NCI-H446 (cell line): ENCODE measurements at regions not wholly inside any gene's neighbourhood (a gene's known extent, or its start where the extent isn't known, plus 50 kb on each side); places are given as distances from the start of the nearest gene placed in this dataset.

ENCODE experiments used
- DNase-seq, 2 experiments: peaks; one replicate each; lab custom pipeline; 2025; lab: John Stamatoyannopoulos, UW

DNA sequence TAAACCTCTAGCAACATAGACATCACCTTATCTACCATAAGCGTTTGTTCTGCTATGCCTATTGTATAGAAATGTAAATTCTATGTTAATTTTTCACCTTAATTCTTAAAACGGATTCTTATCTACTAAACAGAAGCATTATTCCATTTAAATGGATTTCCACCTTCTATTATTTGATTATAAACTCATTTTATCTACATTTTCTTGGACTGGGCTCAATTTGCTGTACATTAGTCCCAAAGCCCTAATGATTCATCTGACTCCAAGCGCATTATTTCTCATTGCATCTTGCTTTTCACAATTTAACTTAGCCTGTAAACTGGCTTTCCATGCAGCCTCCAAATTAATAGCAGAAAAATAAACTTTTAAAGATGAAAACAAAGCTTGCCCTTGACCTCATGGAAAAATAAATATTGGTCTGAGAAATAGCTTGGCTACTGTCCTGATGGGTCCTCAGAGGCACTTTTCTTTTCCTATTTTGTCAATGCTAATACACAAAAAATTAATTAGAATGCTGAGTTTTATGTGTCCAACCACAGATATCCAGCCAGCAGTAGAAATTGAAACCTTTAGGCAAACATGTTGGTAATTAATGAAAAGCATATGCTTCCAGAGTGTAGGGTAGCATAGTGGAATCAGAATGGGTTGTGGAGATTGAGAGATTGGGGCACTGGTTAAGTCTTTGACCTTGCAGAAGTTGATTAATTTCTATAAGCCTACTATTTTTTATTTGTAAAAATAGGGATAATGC is 81.4 kb upstream of the CFAP20DC start:
- no peak for DNase-seq

DNA sequence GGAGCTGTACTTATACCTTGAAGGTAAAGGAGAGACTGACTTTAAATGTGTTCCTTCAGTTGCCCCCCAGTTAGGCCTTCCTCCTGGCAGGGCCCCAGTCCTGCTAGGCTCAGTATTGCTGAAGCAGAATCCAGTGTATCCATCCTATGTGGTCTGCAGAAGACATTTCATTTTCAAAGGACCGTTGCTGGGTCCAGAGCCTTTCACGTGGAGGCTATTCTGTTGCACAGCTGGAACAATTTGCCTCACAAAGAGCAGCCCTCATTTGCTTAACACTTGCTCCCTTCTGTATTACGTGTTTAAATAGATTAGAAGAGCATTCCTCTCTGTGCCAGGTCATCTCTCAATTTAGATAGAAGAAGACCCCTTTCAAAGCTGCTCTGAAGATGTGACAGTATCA is 78.9 kb upstream of the CFAP20DC start:
- DNase-seq = no peak

DNA sequence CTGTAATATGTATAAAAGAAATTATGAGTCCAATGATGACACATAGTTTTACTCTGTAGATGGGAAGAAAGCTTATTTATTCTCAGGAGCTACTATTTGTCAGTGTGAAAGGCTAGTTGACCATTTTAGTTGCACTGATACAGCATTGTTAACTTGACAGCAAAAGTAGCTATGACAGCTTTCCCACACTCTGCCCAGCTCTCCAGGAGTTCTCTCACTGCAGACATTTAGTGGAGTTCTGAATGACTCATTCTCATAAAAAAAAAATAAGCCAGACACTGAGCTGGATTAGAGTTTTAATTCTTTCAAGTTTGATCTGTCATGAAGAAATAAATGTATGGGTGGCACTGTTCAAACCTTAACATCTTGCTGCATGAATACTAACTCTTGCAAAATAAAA is 77.2 kb upstream of the CFAP20DC start:
- DNase-seq = no peak

DNA sequence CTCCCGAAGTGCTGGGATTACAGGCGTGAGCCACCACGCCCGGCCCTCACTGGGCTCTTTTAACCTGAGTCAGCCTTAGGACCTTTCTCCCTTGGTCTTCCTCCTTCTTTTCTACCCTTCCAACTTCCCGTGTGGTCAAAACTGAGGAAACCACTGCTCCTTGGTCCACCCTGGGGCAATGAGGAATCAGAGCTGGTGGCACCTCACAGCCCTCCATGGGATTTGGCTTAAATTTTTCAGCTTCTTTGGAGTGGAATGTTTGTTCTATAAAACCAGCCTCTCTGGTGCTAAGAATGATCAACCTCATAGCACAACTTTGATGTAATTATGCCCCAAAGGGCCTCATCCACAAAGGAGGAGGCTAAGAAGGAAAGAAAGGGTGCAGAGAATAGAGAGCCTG is 76.6 kb upstream of the CFAP20DC start:
- DNase-seq = no peak

DNA sequence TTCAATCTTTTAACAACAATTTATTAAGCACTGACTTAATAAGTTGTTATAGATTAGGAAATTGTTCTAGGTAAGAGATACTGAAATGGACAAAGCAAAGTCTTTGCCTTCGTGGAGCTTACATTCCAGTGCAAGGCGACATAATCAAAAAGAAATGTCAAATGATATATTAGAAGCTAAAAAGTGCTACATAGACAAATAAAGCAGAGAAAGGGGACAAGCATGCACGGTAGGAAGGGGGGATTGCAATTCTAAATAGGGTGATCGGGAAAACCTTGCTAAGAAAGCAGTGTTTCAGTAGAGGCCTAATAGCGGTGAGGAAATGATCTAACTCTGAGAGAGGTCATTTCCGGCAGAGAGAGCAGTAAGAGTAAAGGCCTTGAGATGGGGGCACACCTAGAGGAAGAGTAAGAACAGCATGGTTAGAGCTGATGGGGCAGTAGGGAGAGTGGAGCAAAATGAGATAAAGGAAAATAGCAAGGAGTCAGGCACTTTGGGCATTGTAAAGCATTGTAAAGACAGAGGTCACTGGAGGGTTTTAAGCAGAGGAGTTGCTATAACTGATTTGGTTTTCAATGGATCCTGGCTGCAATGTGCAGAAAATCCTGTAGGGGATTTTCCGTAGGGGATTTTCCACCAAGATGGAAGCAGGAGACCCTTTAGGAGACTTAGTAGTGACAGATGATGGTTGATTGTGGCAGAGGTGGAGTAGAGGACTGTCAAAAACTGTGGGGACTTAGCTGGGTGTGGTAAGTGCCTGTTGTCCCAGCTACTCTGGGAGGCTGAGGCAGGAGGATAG is 71.7 kb upstream of the CFAP20DC start:
- no peak for DNase-seq

DNA sequence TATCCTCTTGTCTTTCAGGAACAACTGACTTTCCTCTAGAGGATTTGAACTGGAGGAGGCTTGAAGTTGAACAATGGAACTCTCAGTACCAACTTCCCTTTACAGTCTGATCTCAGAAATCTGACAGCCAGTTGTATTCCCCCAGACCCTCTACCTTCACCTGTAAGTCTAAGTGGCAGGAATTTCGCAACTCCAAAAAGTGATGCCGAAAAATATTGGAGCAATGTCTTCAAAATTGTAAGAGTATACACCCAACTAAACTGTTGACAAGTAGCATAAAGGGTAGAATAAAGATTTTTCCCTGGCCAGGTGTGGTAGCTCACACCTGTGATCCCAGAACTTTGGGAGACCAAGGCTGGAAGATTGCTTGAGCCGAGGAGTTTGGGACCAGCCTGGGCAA is 69.1 kb upstream of the CFAP20DC start:
- no peak for DNase-seq

DNA sequence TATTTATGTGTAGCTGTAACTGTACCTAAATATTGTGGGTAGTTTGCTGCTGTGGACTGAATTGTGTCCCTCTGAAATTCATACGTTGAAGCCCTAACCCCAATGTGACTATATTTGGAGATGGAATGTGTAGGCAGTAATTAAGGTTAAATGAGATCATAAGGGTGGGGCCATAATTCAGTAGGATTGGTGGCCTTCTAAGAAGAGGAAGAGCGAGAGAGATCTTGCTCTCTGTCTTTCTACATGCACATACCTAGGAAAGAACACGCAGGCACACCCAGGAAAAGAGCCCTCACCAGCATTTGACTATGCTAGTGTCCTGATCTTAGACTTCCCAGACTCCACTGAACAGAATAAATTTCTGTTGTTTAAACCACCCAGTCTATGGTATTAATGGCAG is 67.6 kb upstream of the CFAP20DC start:
- DNase-seq = no peak

DNA sequence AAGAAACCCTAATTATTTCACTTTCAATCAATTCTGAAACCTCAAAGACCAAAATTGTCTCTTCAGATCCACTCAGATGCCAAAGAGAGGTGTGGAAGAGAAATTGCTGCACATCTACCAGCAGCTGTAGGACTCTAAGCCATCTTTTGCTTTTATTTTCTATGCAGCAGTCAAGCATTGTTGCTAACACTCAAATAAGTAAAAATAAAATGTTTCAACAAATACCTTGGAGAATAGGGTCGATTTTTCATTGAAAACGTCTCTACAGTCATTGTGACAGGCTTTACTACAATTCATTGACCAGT is 66.4 kb upstream of the CFAP20DC start:
- no peak for DNase-seq

DNA sequence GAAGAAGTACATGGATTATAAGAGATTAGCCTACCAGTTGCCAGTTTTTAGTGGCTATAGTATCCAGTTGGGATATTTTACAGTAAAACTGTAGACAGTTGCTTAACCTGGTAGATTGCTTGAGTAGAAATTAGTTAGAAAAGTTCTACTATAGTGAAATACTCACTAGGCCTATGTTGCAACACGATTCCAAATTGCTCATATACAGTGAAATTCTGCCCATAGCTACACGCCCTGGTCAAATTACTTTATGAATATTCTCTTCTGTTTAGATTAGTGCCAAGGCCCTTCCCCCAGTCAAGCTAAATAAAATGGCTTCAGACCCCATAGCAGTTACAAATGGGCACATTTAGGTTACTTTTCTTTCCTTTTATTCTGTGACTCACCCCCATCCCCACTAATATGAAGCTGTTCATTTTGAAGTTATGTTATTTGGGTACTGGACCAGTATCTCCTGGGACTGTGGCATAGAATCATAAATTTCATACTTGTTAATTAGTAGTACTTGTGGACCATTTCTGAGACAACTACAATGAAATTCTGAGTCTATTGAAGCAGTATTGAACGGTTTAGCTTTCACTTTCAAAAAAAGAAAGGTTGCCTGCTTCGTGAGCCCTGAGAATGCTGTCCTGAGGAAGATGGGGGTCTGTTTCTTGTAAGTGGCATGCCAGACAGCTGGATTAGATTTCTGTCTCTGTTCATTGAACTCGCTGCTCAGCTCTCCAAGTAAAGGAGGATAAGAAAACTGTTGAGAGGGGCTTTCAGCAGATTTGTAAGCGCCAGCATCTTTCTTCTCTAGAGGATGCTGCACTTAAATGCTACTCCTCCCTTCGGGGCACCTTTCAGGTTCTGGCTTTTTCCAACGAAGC is 65.8 kb upstream of the CFAP20DC start:
- no peak for DNase-seq

DNA sequence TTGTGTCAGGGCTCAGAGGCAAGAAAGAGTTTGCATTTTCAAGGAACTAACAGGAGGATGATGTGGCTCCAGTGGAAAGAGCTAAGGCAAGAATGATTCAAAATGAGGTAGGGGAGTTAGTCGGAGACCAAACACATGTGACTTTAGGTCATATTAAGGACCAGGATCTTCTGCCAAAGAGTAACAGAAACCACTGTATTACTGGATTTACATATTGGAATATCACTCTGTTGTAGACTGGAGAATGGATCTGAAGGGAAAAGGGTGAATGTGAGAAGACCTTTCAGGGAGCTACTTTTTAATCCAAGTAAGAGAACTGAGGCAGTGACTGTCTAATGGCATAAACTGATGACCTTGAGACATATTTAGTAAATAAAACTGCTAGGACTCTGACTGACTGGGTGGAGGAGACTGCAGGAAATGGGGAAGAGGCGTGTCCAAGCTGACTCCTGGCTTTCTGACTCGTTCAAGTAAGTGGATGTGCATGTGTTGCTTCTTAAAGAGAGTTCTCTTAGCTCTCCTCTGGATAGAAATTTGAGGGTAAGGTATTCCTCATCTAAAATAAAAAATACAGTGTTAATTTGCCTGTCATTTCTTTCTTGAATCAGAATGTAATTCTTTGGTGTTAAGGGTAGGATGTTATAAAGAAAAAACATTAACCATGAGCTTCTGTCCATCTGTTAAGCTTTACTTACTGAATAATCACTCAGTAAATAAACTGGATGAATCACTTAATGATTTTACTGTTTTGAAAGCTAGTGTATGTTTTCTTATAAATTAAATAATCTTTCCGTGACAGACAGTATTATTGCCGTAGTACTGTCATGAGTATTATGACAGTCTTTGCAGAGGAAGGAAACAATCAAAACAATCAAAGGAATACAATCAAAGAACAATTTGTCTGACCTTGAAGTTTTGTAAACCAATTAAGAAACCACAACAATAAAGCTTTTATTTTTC is 58.3 kb upstream of the CFAP20DC start:
- no peak for DNase-seq

DNA sequence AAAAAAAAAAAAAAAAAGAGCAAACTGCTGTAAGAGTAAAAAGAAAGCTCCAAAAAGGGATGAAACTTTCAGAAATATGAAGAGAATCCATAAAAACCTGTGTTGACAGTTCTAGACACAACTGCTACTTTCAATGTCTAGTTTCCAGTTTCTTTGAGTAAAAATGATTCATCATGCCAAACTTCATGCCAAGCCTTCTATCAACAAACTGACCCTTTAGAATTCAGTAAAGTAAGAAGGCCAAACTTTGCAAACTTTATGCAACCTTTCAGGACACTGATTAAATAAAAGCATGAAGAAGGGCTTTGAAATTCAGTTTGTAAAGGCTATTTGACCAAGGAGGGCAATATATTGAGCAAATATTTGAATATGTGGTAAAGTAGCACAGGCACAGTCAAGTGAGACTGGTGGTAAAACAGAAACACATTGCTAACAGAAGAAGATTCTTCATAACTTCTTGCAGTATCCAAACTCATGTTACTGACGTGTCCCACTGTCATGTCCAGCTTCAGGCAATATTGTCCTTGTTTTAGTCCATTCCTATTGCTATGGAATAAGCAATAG is 56.3 kb upstream of the CFAP20DC start:
- DNase-seq = no peak

DNA sequence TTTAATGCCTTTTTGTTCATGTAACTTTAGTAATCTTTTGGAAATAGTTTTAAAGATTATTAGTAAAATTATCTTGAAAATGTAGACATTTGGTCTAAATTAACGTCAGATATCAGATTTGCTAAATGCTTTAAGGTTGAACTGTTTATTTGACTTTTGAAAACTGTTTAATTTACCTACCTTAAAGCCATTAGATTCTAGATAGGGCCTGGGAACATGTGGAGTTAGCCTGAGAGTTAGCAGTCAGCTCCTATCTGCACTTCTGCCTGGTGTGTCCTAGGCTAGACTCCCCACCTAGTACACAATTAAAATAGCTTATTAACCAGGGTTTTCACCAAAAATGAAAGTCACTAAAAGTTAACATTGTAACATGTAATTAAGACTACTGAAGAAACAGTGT is 53.7 kb upstream of the CFAP20DC start:
- DNase-seq = no peak

DNA sequence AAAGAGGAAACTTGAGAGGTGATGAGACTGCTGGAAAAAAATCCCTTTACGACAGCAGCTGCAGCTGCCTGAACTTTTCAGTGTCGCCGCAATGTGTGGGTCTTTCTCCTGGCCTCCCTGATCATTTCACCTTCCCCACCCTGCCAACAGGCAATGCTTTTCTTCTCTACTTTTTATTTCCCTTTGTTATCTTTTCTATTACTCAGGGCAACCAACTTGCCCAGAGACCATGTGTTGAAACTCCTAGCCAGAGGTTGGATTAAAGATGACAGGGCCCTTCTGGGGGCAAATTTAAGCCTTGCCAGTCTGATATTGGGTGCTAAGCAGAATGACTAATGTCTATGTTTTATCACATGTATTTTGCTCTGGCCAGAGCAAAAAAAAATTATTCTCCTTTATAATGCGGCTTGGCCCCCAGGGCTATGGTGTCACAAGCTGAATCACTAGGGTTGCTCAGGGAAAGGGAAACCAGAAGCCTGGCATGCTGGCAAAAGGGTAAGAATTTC is 51.5 kb upstream of the CFAP20DC start:
- DNase-seq = no peak
